ENCODE measurements at regions not wholly inside any gene's neighbourhood (a gene's known extent, or its start where the extent isn't known, plus 50 kb on each side); places are given as distances from the start of the nearest gene placed in this dataset.
"Not testable (repeated sequence)": the region's sequence is repeated elsewhere in the genome, so short reads cannot be mapped to it uniquely, and the experiment has no call there.

DNA sequence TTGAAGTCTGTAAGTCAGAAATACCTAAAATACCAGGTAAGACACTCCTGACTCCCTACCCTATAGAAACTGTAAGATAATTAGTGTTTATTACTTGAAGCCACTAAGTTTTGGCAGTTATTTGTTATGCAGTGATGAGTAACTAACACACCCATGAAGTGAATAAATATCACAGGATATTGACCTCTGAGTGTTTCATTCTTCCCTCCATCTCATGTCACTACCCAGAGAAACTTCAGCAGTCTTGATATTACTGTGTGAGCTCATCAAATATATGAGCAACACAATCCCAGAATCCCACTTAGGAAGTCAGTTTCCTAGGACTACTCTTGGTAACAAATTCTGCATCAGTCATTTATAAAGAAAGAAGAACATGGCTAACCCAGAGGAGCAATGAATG is 529.7 kb downstream of the FBXO15 start:
- DNase-seq = no peak

DNA sequence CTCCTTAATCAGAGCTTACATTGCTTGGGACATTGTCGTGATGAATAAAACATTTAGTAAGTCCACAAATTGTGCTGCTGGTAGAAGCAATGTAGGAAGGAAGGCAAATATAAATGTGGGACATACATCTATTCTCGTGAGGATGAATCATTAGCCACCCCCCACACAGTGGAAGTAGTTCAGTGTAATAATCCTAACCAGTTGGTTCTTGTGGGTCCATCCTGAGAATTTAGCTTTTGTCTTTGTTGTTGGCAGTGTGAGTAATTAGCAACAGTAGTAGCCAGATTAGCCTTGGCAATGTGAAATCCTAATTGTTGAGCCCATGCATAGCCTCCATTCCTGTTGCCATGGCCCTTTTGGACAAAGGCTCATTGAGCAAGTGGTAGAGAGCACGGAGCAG is 532.1 kb downstream of the FBXO15 start:
- DNase-seq = no peak

DNA sequence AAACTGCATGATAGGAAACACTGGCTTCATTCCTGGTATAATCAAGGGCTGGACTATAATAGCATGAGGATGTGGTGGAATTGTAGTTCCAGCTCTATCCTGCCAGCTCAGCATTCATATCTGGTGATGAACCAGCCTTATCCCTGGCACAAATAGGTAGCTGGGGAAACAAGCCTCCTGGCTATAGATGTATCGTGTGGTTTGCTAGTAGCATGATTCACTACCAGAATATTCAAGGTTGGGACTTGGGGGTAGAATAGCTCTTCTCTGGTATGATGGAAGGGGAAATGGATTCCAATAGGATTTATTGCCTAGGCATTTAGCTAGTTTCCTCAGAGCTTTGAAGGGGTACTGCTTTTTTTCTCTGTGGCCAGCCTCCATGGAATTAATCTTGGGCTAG is 532.8 kb downstream of the FBXO15 start:
- DNase-seq = no peak

DNA sequence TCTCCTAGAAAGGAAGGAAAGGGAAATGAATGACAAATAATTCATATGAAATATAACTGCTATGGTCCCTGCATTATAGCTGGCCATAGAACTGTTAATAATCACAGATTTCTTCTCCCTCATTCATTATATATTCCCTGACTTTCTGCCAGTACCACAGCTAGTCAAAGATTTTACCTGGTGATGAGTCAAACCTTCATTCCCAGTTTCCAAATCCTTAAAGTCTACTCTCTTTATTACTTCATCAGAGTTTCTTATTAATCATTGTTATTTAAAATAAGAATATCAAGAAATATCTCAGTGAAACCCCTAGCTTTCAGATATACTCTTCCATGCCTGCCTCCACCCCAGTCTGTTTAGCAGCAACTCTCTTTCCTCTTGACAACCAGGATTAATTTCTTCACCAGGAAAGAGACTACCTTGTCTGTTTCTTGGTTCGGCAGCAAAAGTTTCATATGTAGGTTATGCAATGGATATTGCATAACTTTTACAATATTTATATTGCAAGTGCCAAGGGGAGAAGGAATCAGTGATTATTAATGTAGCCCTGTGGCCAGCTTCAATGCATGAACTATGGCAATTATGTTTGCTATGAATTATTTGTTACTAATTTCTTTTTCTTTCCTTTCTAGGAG is 533.8 kb downstream of the FBXO15 start:
- DNase-seq = no peak

DNA sequence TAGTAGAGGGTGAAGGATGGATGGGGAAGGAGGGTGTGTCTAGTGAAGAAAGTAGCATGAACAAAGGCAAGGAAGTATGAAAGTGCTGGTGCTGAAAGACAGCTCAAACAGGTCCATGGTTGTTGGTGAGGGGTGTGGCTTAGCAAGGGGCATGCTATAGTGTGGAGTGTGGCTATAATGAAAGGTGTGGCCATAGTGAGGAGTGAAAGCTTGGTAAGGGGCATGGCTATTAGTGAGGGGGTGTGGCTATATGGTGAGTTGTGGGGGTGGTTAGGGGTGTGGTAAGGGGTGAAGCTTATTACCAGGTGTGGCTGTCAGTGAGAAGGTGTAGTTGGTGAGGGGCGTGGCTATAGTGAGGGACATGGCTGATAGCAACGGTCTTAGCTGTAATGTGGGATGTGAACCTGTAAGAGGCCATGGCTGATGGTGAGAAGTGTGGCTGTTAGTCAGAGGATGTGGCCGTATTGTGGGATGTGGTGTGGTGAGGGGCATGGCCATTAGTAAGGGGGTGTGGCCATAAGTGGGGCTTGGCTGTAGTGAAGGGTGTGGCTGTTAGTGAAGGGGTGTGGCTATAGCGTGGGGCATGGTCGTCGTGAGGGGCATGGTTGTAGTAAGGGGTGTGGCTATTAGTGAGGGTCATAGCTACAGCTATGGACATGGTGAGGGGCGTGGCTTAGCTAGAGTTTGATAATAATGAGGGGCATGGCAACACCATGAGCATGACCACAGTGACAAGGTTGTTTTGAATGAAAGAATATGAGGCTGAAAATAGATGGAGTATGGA is 549.6 kb downstream of the FBXO15 start:
- DNase-seq = peak; percentile 5

DNA sequence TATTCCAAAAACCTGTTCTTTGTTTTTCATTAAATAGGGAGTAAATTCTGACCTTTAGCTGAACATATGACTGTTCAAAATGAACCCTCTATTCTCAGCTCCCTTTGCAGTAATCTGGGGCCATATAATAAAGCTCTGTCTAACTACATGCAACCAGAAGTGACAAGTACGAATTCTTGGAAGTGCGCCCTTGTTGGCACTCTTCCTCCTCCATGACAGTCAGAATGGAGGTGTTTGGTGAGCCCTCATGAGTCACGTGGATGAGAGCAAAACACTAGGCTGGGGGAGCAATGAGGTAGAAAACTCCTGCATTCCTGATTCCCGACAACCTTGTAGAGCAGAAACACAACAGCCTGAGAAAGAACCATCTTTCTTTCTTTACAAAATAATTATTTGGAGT is 552.9 kb downstream of the FBXO15 start:
- DNase-seq = no peak

DNA sequence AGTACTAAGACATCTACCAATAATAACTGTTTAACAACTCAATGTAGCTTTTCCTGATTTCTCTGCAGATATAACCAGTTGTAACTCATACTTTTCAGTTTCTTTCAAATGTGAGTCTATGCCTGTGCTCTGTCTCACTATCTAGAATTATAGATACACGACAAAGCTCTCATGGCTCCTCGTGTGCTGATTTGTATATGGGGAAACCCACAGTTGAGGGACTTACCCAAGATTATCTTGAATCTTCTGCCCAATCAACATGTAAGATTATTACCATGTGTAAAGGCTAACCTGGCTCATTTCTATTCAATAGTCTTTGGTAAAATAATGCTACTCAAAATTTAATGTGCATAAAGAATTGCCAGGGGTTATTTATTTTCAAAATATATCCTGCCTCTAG is 554.4 kb downstream of the FBXO15 start:
- DNase-seq = no peak

DNA sequence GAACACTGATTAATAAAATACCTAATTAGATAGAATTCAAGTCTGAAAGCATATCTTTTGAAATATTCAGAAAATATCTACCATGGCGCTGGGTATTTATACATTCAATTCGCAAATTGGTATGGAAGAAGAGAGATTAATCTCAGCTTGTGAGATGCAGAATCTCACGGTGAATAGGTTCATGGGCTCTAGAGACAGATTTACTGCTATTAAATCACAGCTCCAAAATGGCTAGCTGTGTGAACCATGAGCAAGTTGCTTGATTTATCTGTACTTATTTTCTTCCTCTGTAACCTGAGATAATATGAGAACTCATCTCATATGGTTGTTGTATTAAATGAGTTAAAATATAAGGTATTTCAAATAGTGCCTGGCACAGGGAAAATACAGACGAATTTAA is 556.7 kb downstream of the FBXO15 start:
- DNase-seq = no peak

DNA sequence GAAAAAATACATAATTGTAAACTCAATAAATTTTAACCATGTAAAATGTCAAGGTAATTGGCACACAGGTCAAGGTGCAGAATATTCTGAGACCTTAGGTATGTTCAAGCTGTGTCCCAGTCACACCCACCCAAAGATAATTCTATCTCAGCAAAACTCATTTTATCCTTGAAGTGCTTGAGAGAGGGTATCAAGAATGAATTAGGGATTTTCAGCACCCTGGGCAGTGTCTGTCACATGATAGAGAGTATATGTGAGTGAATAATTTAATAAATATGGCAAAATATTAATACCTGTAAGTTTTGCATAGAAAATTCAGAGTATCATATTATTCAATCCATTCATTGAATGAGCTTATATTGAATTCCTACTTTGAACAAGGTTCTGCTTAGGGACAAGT is 567.9 kb downstream of the FBXO15 start:
- no peak for DNase-seq

DNA sequence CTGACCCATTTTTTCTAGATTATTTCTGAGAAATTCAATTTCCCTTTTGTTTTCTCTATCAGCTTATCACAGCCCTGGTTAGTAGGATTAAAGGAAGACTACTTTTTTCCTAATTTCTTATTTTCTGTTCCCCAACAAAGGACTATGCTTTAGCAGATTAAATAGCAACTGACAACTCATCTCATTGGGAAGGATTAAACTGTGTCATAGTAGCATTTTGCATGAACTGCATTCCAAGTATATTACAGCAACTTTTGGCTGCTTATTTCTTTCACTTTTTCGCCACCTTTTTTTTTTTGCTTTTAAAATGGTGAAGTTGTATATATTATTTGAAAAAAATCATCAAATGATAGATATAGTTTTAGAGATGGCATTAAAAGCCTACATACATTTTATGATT is 570.3 kb downstream of the FBXO15 start:
- DNase-seq = no peak

DNA sequence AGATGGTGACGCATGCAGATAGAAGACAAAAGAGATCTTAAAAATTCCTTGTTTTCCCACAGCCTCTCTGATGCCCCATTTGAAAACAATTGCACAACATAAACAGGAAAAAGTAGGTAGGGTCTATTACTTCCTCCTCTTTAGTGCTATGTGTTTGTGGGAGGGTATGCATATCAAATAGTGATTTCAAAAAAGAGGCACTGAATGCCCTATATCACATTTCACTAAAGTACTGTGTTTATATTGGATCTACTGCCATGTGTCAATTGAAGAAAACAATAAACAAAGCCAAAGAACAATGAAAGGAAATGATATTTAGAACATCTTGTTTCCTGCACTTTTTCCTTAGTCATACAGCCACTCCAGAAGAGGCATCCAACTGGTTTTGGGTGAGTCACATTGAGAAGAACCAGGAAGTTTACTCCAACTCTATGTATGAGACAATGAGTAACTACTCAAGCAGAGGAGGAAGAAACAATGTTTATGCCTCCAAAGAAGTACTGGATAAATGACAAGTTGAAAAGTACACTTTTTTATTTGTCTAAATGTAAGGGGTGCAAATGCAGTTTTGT is 583.6 kb downstream of the FBXO15 start:
- DNase-seq = no peak

DNA sequence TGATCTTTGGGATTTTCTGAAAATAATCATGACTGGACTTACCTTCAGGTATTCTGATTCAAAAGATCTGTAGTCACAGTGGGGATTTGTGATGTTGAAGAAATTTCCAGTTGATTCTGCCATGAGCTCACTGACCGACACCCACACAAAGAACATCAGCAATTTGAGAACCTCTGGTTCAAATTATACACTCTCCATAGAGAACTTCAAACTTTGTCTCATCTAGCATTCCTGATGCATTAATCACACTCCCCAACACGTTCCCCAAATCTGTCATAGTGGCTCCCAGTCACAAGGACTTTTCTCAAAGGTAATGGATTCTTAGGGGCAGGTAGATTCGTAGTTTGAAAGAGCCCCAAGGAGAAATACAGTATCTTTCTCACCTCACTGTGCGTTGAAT is 584.3 kb downstream of the FBXO15 start:
- DNase-seq = no peak

DNA sequence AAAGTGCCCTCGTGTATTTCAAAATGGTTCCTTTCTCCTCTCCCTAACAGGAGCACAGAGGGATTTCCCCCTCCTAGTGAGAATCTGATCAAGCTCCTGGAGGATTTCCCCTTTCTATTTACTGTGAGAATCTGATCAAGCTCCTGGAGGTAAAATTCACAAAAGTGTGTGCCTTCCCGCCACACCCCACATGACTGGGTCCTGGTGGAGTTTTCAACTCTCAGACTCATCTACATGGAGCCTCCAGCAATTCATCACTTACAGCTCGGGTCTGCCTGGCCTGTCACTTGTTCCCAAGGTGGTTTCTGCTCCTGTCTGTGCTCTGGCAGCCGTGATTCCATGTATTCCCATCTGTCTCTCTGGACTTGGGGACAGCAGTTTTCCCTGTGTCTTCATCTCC is 590.7 kb downstream of the FBXO15 start:
- DNase-seq = no peak

DNA sequence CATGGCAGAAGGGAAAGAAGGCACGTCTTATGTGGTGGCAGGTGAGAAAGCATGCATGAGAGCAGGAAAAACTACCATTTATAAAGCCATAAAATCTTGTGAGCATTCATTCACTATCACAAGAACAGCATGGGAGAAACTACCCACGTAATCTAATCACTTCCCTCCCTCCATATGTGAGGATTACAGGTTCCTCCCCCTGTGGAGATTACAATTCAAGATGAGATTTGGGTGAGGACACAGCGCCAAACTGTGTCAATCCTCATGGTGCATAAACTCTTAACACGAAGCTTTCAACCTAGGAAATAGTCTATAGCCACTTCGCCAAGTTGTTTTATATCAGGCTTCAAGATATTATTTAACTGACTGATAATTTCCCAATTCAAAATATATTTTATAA is 595.5 kb downstream of the FBXO15 start:
- DNase-seq = no peak

DNA sequence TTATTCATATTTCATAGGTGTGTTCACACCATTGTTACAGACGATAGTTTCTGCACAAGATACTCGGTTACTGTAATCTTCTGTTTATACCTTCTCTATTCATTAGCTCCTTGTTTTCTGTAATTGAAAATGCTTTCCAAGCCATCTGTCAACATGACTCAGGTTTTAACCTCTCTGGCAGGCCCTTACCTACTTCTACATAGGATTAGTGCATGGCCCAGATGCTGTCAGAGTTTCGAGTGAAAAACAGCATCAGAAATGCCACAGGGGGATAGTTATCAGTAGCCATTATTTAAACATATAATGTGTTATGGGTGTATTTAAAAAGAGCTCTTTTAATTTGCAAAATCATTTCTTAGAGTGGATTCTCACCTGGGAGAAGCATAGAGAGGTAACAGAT is 596.4 kb downstream of the FBXO15 start:
- no peak for DNase-seq

DNA sequence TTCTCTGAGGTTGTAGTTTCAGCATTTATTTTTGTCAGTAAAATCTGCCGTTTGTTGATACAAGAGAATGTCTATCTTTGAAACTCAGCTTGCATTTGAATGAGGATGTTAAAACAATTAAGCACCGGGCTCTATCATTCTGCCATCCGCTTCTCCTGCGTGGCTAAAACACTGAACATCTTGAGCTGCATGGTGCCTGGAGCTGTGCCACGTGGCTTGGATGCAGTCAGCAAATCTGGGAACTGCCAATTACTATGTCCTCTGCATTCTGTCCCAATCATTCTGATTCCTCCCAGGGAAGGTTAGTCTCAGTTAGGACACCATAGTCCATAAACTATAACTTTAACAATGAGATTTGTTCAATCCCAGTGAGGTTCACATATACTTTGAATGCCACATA is 598.4 kb downstream of the FBXO15 start:
- no peak for DNase-seq

DNA sequence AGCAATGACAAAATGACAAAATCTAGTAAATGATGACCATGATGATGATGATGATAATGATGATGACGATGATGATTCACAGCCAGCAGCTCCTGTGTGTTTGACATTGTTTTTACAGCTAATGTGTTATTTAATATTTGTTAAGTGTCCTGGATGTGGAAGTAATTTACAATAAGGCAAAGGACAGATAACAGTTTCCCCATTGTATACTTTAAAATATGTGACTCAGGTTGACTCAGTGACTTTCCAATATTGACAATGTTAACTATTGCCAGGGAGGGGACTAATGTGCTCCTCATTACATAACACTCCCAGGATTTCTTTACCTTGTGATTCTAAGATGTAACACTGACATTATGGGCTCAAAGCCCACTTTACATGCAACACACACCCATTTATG is 602.2 kb downstream of the FBXO15 start:
- no peak for DNase-seq

DNA sequence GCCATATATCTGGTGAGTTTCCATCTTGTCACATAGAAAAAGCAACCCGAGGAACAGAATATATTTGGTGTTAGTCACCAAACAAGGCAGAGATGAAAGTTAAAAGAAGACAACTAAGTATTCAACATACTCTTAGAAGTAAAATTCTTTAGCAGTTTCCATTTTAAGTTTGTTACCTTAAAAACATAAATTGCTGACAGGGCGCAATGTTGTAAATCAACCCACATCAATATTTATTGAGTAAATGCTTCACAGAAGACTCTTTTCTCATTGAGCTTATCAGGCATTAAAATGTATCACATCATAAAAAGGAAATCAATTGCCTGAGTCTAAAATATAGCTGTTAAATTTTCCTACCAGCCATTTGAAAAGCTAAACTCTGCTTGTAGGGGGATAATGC is 603.0 kb downstream of the FBXO15 start:
- DNase-seq = no peak

DNA sequence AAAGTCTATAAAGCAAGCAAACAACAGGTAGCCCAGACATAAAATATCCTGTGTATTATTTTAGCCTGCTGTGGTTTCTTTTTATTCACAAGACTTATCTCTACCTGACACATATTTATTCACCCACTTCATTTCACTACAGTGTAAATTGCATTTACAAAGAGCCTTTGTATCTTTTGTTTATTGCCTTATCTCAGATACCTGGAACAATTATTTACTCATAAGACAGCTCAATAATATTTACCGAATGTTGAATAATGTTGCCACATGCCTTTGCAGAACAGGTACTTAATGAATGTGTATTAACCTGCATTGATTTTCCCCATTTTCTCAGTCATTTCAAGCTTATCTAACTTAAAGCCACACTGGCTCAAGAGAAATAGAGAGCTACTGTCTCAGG is 603.6 kb downstream of the FBXO15 start:
- DNase-seq = no peak

DNA sequence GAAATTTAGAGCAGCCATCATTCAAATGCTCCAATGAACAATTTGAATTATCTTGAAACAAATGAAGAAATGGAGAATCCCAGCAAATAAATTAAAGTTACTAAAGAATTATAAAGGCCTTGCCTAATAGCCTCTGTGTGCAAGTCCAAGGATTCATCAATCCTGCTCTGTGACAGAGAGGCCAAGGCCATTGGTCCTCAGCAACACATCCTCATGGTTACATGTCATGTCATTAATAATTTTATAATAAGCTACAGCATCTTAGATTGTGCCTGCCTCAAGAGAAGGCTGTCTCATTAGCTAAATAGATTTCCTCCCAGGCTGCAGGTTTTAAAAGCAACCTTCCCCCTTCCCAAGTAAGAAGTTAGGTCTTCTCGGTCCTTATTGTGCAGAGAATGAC is 611.6 kb downstream of the FBXO15 start:
- no peak for DNase-seq

DNA sequence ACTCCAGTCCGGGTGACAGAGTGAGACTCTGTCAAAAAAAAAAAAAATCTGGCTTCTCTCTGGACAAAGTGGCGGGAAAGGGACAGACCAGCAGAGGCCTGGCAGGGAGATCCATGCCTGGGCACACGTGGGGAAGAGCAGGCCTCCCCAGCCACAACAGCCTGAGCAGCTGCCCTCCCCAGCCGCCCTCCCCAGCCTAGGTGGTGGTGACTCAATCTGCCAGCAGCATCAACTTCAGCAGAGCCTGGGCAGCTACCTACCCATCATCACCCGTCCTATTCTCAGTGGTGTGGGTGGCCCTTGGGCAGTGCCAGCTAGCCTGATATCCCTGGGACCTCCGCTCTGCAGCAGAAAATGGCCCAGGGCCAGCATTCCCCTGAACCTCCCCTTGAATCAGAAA is 612.4 kb downstream of the FBXO15 start:
- no peak for DNase-seq

DNA sequence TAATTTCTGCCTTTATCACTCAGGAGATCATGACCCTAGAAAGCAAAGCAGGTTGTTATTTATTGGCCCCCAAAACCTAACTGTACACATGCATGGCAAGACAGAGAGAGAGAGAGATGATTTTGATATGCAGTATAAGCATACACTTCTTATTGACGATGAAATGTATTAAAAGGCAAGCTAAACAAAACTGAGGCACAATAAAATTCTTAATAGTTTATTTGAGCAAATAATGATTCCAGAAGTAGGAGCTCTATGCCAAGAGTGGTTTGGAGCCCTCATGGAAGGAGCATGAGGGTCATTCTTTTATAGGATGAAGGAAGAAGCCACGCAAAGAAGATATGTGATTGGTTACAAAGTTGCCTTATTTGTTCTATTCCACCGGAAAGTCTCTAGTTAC is 616.0 kb downstream of the FBXO15 start:
- no peak for DNase-seq

DNA sequence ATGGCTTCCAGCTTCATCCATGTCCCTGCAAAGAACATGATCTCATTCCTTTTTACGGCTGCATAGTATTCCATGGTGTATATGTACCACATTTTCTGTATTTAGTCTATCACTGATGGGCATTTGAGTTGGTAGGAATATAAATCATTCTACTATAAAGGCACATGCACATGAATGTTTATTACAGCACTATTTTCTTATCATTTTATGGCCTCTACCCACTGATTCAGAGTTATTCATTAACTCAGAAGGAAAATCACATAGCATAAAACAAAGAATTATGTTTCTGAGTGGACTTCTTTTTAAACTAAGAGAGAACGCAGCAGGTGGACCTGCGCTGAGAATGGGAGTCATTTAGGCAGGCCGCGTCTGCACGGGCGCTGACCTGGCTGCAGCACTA is 619.6 kb downstream of the FBXO15 start:
- DNase-seq = no peak

DNA sequence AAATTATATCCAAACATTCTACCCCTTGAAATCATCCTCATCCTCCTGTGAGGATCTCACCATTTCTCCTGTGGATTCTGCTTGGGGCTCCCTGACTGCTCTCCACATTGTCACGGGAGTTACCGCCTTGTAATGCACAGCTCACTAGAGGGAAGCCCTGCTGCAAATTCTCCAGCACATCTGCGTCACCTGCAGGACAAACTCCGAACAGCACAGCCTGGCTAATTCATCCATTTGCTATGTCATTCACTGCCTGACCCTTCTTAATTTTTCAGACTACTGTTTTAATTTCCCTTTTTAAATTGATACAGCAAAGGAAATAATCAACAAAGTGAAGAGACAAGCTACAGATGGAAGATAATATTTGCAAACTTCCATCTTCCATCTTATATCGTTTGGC is 627.4 kb downstream of the FBXO15 start:
- DNase-seq = no peak

DNA sequence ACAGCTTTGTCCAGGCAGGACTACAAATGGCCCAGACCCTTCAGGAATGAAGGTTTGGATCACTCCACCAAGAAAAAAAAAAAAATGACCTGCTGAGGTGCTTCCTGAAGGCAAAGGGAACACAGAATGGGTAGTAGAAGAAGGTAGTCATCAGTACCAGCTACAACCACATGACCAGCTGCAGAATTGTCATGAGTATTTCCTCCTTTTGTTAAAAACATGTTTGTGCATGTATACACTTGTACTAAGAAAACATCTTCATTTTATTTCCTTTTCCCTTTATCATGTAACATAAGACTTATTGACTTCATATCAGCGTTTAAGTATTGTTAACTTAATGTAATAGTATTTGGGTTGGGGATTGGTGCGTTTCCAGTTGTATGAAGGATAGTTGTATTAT is 631.6 kb downstream of the FBXO15 start:
- DNase-seq = not testable (repeated sequence)

Data from hematopoietic multipotent progenitor cell treated with erythropoietin and hydrocortisone succinate and interleukin-3 and kit ligand, for 4 days (in vitro differentiated cells).